CD14-positive monocyte (primary cell): ENCODE measurements at regions not wholly inside any gene's neighbourhood (a gene's known extent, or its start where the extent isn't known, plus 50 kb on each side); places are given as distances from the start of the nearest gene placed in this dataset.

Experiments
- DNase-seq, 3 donors: peaks; one replicate each; pipeline ENCODE4 v3.0.0-alpha.2; 2011 to 2022
- H2AFZ ChIP-seq: 2 replicates; pipeline ENCODE4 v1.6.0; 2012; ENCODE audit warnings: mild to moderate bottlenecking, low read depth, low read length, inconsistent platforms; ENCODE audit not compliant: insufficient read depth, poor library complexity, severe bottlenecking
- H3K27ac ChIP-seq, 2 donors: 1 replicate in 1 of 2; 2 replicates in 1 of 2; pipeline ENCODE4 v1.5.1; 2012 to 2013; ENCODE audit warnings: low read length in 2 of 2, control low read depth in 1 of 2, inconsistent platforms in 1 of 2, low read depth in 1 of 2, mild to moderate bottlenecking in 1 of 2
- H3K27me3 ChIP-seq, 2 donors: one replicate each; pipeline versions ENCODE4 v1.6.0 to v1.6.1; 2011 to 2013; ENCODE audit warnings: low read length in 2 of 2; ENCODE audit not compliant: control insufficient read depth in 2 of 2, insufficient read depth in 2 of 2
- H3K36me3 ChIP-seq, 2 donors: replicated peaks in 1 of 2; 1 replicate in 1 of 2; 2 replicates in 1 of 2; pipeline versions ENCODE4 v1.5.1 to v1.6.1; 2012 to 2013; ENCODE audit warnings: low read length in 2 of 2, control low read depth in 1 of 2, inconsistent platforms in 1 of 2, mild to moderate bottlenecking in 1 of 2; ENCODE audit not compliant: insufficient read depth in 2 of 2, control insufficient read depth in 1 of 2
- H3K4me1 ChIP-seq, 2 donors: 1 replicate in 1 of 2; 2 replicates in 1 of 2; pipeline versions ENCODE4 v1.5.1 to v1.6.1; 2012 to 2013; ENCODE audit warnings: low read length in 2 of 2, control low read depth in 1 of 2, inconsistent platforms in 1 of 2, mild to moderate bottlenecking in 1 of 2, moderate library complexity in 1 of 2; ENCODE audit not compliant: insufficient read depth in 2 of 2, control insufficient read depth in 1 of 2
- H3K4me2 ChIP-seq: replicated peaks from 2 replicates; pipeline ENCODE3; 2012; ENCODE audit warnings: low read length, moderate library complexity, mild to moderate bottlenecking; ENCODE audit not compliant: poor library complexity, severe bottlenecking; ENCODE audit errors: extremely low read depth
- H3K4me3 ChIP-seq, 3 experiments: fragments of 200-600 bp in 1 of 3; sonication (generic) in 1 of 3; replicated peaks in 1 of 3; 1 replicate in 2 of 3; 2 replicates in 1 of 3; pipeline ENCODE4 v1.5.1; 2011 to 2013; ENCODE audit warnings: low read length in 3 of 3, mild to moderate bottlenecking in 3 of 3, control low read depth in 2 of 3, low read depth in 2 of 3, inconsistent platforms in 1 of 3, moderate library complexity in 1 of 3
- H3K79me2 ChIP-seq: 2 replicates; pipeline ENCODE4 v1.6.0; 2012; ENCODE audit warnings: mild to moderate bottlenecking, control low read depth, inconsistent platforms, low read length, moderate library complexity; ENCODE audit not compliant: insufficient read depth
- H3K9ac ChIP-seq: 2 replicates; pipeline ENCODE4 v1.6.0; 2017; ENCODE audit warnings: low read length, mild to moderate bottlenecking; ENCODE audit not compliant: insufficient read depth, poor library complexity, severe bottlenecking
- H3K9me3 ChIP-seq, 2 donors: replicated peaks in 1 of 2; 1 replicate in 1 of 2; 2 replicates in 1 of 2; pipeline versions ENCODE4 v1.5.1 to v1.6.1; 2012 to 2013; ENCODE audit warnings: low read length in 2 of 2, control low read depth in 1 of 2; ENCODE audit not compliant: control insufficient read depth in 1 of 2, insufficient read depth in 1 of 2
- H4K20me1 ChIP-seq: 2 replicates; pipeline ENCODE4 v1.6.0; 2012; ENCODE audit warnings: mild to moderate bottlenecking, low read length, control low read depth, moderate library complexity; ENCODE audit not compliant: insufficient read depth
- H3K27ac Mint-ChIP-seq, 7 donors: one replicate each; pipeline ENCODE4 v1.8.0; 2020; ENCODE audit warnings: mild to moderate bottlenecking in 7 of 7, mixed read lengths in 7 of 7, moderate library complexity in 6 of 7, inconsistent platforms in 2 of 7
- H3K27me3 Mint-ChIP-seq, 3 donors: one replicate each; pipeline ENCODE4 v1.8.0; 2021 to 2022; ENCODE audit warnings: low read depth in 3 of 3, mild to moderate bottlenecking in 3 of 3, mixed read lengths in 3 of 3, moderate library complexity in 3 of 3, inconsistent platforms in 1 of 3
- H3K36me3 Mint-ChIP-seq, 2 donors: one replicate each; pipeline ENCODE4 v1.8.0; 2020; ENCODE audit warnings: mixed read lengths in 2 of 2, inconsistent platforms in 1 of 2, mild to moderate bottlenecking in 1 of 2
- H3K4me1 Mint-ChIP-seq: one replicate; pipeline ENCODE4 v1.8.0; 2020; ENCODE audit warnings: mild to moderate bottlenecking, mixed read lengths
- H3K4me3 Mint-ChIP-seq, 2 donors: one replicate each; pipeline ENCODE4 v1.8.0; 2020; ENCODE audit warnings: mild to moderate bottlenecking in 2 of 2, mixed read lengths in 2 of 2, moderate library complexity in 1 of 2
- H3K9me3 Mint-ChIP-seq, 7 donors: one replicate each; pipeline ENCODE4 v1.8.0; 2020 to 2022; ENCODE audit warnings: mixed read lengths in 7 of 7, mild to moderate bottlenecking in 6 of 7, moderate library complexity in 6 of 7, inconsistent platforms in 2 of 7
- WGBS: methylation state at CpG from one replicate; pipeline ENCODE4 v1.1.5; 2013; ENCODE audit warnings: missing lambda C conversion rate; ENCODE audit not compliant: insufficient coverage; 5-methylcytosine and 5-hydroxymethylcytosine counted together
- intact Hi-C, 2 donors: fragments of 100-400 bp; cut with micrococcal nuclease; formaldehyde crosslinking; loops; one replicate each; pipeline versions ENCODE4 v1.15.0 to v1.15.1; 2023
- TF ChIP-seq, protein P1 (sequence below): fragments of 200-600 bp; IDR thresholded peaks from one replicate; pipeline ENCODE4 v1.8.0; 2022; ENCODE audit warnings: antibody characterized with exemption, mild to moderate bottlenecking

DNA sequence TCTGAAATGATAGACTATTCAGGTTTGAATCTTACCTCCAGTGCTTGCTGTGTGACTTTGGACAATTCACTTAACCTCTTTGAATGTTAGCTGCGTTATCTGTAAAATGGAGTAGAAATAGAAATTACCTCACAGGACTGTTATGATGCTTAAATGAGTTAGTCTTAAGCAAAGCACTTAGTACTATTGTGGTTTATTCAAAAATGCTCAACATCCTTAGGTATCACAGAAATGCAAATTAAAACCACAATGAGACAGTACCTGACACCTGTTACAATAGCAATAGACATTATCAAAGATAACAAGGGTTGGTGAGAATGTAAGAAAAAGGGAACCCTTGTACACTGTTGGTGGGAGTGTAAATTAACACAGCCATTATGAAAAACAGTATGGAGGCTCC lies 77.6 kb upstream of the FREM1 start:
- Histone ChIP-seq H3K4me3 (no peak overlapping the region), H3K4me1 (peaks cover 8 to 11% of the 10 kb centered on the region in 2 donors), H3K27me3 (no peaks in the 10 kb centered on the region), H3K36me3 (no peaks in the 10 kb centered on the region), H3K9ac (no peak overlapping the region), H2AFZ (no peak overlapping the region), H3K27ac (no peak overlapping the region), H4K20me1 (no peaks in the 10 kb centered on the region), H3K79me2 (no peaks in the 10 kb centered on the region), H3K4me2 (no peak overlapping the region), H3K9me3 (no peaks in the 10 kb centered on the region)
- Mint-ChIP-seq H3K36me3 (no peaks in the 10 kb centered on the region), H3K27me3 (peaks cover 0 to 3% (median 2%) of the 10 kb centered on the region in 3 donors), H3K4me3 (no peak overlapping the region), H3K27ac (no peak overlapping the region), H3K9me3 (peaks cover under 1 to 8% (median 4%) of the 10 kb centered on the region in 7 donors), H3K4me1 (peaks cover 14% of the 10 kb centered on the region)
- intact Hi-C loops = no loop called here
- no peak for DNase-seq
- no CpG with 5 or more reads among the region's 1 CpG for WGBS
- TF ChIP-seq, protein P1, sequence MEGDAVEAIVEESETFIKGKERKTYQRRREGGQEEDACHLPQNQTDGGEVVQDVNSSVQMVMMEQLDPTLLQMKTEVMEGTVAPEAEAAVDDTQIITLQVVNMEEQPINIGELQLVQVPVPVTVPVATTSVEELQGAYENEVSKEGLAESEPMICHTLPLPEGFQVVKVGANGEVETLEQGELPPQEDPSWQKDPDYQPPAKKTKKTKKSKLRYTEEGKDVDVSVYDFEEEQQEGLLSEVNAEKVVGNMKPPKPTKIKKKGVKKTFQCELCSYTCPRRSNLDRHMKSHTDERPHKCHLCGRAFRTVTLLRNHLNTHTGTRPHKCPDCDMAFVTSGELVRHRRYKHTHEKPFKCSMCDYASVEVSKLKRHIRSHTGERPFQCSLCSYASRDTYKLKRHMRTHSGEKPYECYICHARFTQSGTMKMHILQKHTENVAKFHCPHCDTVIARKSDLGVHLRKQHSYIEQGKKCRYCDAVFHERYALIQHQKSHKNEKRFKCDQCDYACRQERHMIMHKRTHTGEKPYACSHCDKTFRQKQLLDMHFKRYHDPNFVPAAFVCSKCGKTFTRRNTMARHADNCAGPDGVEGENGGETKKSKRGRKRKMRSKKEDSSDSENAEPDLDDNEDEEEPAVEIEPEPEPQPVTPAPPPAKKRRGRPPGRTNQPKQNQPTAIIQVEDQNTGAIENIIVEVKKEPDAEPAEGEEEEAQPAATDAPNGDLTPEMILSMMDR = no peak

DNA sequence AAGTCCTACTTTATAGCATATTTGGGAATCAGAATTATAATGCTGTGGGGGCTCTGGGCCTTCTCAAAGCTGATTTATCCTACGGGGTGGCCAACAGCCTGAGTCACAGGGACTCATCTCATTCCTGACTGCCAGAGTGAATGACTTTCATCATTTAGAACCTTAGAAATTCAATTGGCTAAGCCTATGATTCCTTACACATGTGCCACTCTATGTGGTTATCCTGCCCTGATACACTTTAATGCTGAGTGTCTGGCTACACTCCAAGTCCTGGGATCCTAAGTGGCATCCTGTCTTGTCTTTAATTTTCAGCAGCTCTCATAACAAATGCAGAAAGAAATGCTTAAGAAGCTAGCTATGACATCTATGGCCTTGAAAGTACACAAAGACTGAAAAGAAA lies 75.2 kb upstream of the FREM1 start:
- Mint-ChIP-seq H3K36me3 (no peaks in the 10 kb centered on the region), H3K9me3 (peaks cover 0 to 4% (median 0%) of the 10 kb centered on the region in 7 donors), H3K27ac (no peak overlapping the region), H3K27me3 (peaks cover 0 to 3% (median 2%) of the 10 kb centered on the region in 3 donors), H3K4me3 (no peak overlapping the region), H3K4me1 (no peaks in the 10 kb centered on the region)
- Histone ChIP-seq H3K79me2 (no peaks in the 10 kb centered on the region), H3K4me2 (no peak overlapping the region), H3K9ac (no peak overlapping the region), H3K4me3 (no peak overlapping the region), H4K20me1 (no peaks in the 10 kb centered on the region), H3K36me3 (no peaks in the 10 kb centered on the region), H3K27ac (no peak overlapping the region), H3K4me1 (no peaks in the 10 kb centered on the region), H3K9me3 (no peaks in the 10 kb centered on the region), H2AFZ (no peak overlapping the region), H3K27me3 (no peaks in the 10 kb centered on the region)
- intact Hi-C loops = no loop called here
- TF ChIP-seq, protein P1 = no peak
- WGBS = 57% methylated on average over 1 of the region's 1 CpG
- no peak for DNase-seq
